ENCODE measurements at regions not wholly inside any gene's neighbourhood (a gene's known extent, or its start where the extent isn't known, plus 50 kb on each side); places are given as distances from the start of the nearest gene placed in this dataset.

- Histone ChIP-seq H3K4me2 (replicated peaks; ENCODE audit: low read depth, low read length, poor library complexity, severe bottlenecking) (no peak overlapping the region), H2AFZ (ENCODE audit: insufficient read depth, low read depth, low read length, poor library complexity, severe bottlenecking) (no peak overlapping the region), H4K20me1 (ENCODE audit: control insufficient read depth, insufficient read depth, low read length, poor library complexity, severe bottlenecking) (no peaks in the 10 kb centered on the region), H3K9ac (ENCODE audit: low read length) (no peak overlapping the region), H3K4me1 (ENCODE audit: control insufficient read depth in 2 of 2, insufficient read depth in 2 of 2, low read length in 2 of 2) (no peaks in the 10 kb centered on the region), H3K27me3 (replicated peaks in 1 of 4; ENCODE audit: control extremely low read depth in 1 of 4, control insufficient read depth in 3 of 4, insufficient read depth in 4 of 4, low read length in 3 of 4) (peaks cover 0 to 8% (median 1%) of the 10 kb centered on the region in 4 experiments), H3K9me3 (ENCODE audit: control extremely low read depth in 1 of 3, control insufficient read depth in 2 of 3, insufficient read depth in 1 of 3, low read length in 2 of 3) (peaks cover 0 to 2% (median 0%) of the 10 kb centered on the region in 3 donors), H3K27ac (ENCODE audit: low read length in 2 of 2) (no peak overlapping the region), H3K79me2 (ENCODE audit: control insufficient read depth, insufficient read depth, low read length) (no peaks in the 10 kb centered on the region), H3K36me3 (replicated peaks in 1 of 2; ENCODE audit: control extremely low read depth in 1 of 2, control insufficient read depth in 1 of 2, extremely low read depth in 1 of 2, insufficient read depth in 2 of 2, low read length in 1 of 2) (no peaks in the 10 kb centered on the region), H3K4me3 (ENCODE audit: control extremely low read depth in 1 of 5, extremely low read depth in 1 of 5, insufficient read depth in 1 of 5, low read depth in 2 of 5, low read length in 4 of 5) (no peak overlapping the region)
- no peak for ATAC-seq (ENCODE audit: low read depth)
- TF ChIP-seq, protein P1, sequence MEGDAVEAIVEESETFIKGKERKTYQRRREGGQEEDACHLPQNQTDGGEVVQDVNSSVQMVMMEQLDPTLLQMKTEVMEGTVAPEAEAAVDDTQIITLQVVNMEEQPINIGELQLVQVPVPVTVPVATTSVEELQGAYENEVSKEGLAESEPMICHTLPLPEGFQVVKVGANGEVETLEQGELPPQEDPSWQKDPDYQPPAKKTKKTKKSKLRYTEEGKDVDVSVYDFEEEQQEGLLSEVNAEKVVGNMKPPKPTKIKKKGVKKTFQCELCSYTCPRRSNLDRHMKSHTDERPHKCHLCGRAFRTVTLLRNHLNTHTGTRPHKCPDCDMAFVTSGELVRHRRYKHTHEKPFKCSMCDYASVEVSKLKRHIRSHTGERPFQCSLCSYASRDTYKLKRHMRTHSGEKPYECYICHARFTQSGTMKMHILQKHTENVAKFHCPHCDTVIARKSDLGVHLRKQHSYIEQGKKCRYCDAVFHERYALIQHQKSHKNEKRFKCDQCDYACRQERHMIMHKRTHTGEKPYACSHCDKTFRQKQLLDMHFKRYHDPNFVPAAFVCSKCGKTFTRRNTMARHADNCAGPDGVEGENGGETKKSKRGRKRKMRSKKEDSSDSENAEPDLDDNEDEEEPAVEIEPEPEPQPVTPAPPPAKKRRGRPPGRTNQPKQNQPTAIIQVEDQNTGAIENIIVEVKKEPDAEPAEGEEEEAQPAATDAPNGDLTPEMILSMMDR (IDR thresholded peaks at IDR 0.05), result no peak
- TF ChIP-seq EZH2 (IDR thresholded peaks at IDR 0.05; ENCODE audit: borderline replicate concordance, insufficient read depth, low read depth, low read length, poor library complexity, severe bottlenecking), result no peak
- CTCF ChIA-PET, result no interaction called here
- Mint-ChIP-seq H3K27ac (no peak overlapping the region), H3K4me3 (no peak overlapping the region), H3K4me1 (no peaks in the 10 kb centered on the region), H3K27me3 (peaks cover 51% of the 10 kb centered on the region), H3K9me3 (ENCODE audit: insufficient read depth) (no peaks in the 10 kb centered on the region)
- POLR2A ChIA-PET, result no interaction called here
- 57% methylated on average over 1 of the region's 2 CpGs for WGBS (ENCODE audit: insufficient coverage)
- DNase-seq, result no peak
- intact Hi-C loops (cut with micrococcal nuclease), result no loop called here
Measured at GRCh38 chr15:72935521-72935920, 116.7 kb upstream of the NEO1 start.

DNA sequence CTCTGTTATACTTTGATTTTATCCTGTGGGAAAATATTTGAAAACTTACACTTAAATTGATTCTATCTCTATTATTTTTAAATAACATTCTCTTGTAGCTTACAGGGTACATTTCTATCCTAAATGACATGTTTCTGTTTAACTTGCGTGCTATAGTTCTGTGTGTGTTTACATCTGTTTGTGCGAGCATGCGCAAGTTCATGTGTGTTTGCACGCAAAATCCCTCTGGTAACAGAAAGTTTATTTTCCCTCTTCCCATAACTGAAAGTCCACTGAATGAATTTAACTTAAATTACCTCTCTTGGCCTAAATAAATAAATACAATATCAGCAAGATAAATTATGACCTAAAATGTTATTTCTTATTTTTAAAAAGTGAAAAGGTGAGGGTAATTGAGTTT, 117.3 kb upstream of the NEO1 start:
- Histone ChIP-seq H3K27me3 (replicated peaks in 1 of 4; ENCODE audit: control extremely low read depth in 1 of 4, control insufficient read depth in 3 of 4, insufficient read depth in 4 of 4, low read length in 3 of 4) (peaks cover 0 to 8% (median 1%) of the 10 kb centered on the region in 4 experiments), H3K36me3 (replicated peaks in 1 of 2; ENCODE audit: control extremely low read depth in 1 of 2, control insufficient read depth in 1 of 2, extremely low read depth in 1 of 2, insufficient read depth in 2 of 2, low read length in 1 of 2) (no peaks in the 10 kb centered on the region), H3K4me1 (ENCODE audit: control insufficient read depth in 2 of 2, insufficient read depth in 2 of 2, low read length in 2 of 2) (no peaks in the 10 kb centered on the region), H3K9me3 (ENCODE audit: control extremely low read depth in 1 of 3, control insufficient read depth in 2 of 3, insufficient read depth in 1 of 3, low read length in 2 of 3) (peaks cover 0 to 2% (median 0%) of the 10 kb centered on the region in 3 donors), H2AFZ (ENCODE audit: insufficient read depth, low read depth, low read length, poor library complexity, severe bottlenecking) (no peak overlapping the region), H4K20me1 (ENCODE audit: control insufficient read depth, insufficient read depth, low read length, poor library complexity, severe bottlenecking) (no peaks in the 10 kb centered on the region), H3K4me3 (ENCODE audit: control extremely low read depth in 1 of 5, extremely low read depth in 1 of 5, insufficient read depth in 1 of 5, low read depth in 2 of 5, low read length in 4 of 5) (no peak overlapping the region), H3K79me2 (ENCODE audit: control insufficient read depth, insufficient read depth, low read length) (no peaks in the 10 kb centered on the region), H3K9ac (ENCODE audit: low read length) (no peak overlapping the region), H3K4me2 (replicated peaks; ENCODE audit: low read depth, low read length, poor library complexity, severe bottlenecking) (no peak overlapping the region), H3K27ac (ENCODE audit: low read length in 2 of 2) (no peak overlapping the region)
- intact Hi-C loops (cut with micrococcal nuclease), result no loop called here
- no peak for ATAC-seq (ENCODE audit: low read depth)
- POLR2A ChIA-PET, result no interaction called here
- Mint-ChIP-seq H3K27me3 (peaks cover 57% of the 10 kb centered on the region), H3K27ac (no peak overlapping the region), H3K4me3 (no peak overlapping the region), H3K9me3 (ENCODE audit: insufficient read depth) (no peaks in the 10 kb centered on the region), H3K4me1 (no peaks in the 10 kb centered on the region)
- no CpG with 5 or more reads among the region's 4 CpGs for WGBS (ENCODE audit: insufficient coverage)
- CTCF ChIA-PET, result interaction anchor here (1.6 kb wide), 1 partner anchor 16 kb away, joined by 3 read pairs; no protein-coding TSS in a partner anchor
- no peak for DNase-seq
- no peak for TF ChIP-seq EZH2 (IDR thresholded peaks at IDR 0.05; ENCODE audit: borderline replicate concordance, insufficient read depth, low read depth, low read length, poor library complexity, severe bottlenecking)

Measured in B cell (primary cell).